SK-N-SH treated with all-trans-retinoic acid at 6 μM for 48 hours (cell line): ENCODE measurements at regions not wholly inside any gene's neighbourhood (a gene's known extent, or its start where the extent isn't known, plus 50 kb on each side); places are given as distances from the start of the nearest gene placed in this dataset.
"Not testable (repeated sequence)": the region's sequence is repeated elsewhere in the genome, so short reads cannot be mapped to it uniquely, and the experiment has no call there.

ENCODE experiments used
- ATAC-seq: fragments of 200-7000 bp; cut with Tn5 transposase; 3 replicates; pipeline ENCODE4 v1.9.1; 2020; ENCODE audit warnings: mild to moderate bottlenecking, moderate library complexity
- ARNTL ChIP-seq: fragments of 450-650 bp; formaldehyde crosslinking; IDR thresholded peaks from 2 replicates; pipeline ENCODE4 v1.5.0; 2020; ENCODE audit warnings: low read depth, mild to moderate bottlenecking, moderate library complexity, borderline replicate concordance
- BACH2 ChIP-seq: fragments of 250-450 bp; sonication (Bioruptor Pico); IDR thresholded peaks from 2 replicates; pipeline ENCODE4 v1.9.0; 2021; ENCODE audit warnings: mild to moderate bottlenecking, borderline replicate concordance
- CSDC2 ChIP-seq: fragments of 250-450 bp; sonication (Bioruptor Pico); IDR thresholded peaks from 2 replicates; pipeline ENCODE4 v1.5.0; 2020; ENCODE audit warnings: mild to moderate bottlenecking, moderate library complexity
- CSRNP3 ChIP-seq: fragments of 250-450 bp; sonication (Bioruptor Pico); IDR thresholded peaks from 2 replicates; pipeline ENCODE4 v1.5.1; 2021; ENCODE audit warnings: mild to moderate bottlenecking, moderate library complexity
- GLIS3 ChIP-seq: fragments of 250-450 bp; sonication (Bioruptor Pico); IDR thresholded peaks from 2 replicates; pipeline ENCODE4 v1.5.0; 2020; ENCODE audit warnings: mild to moderate bottlenecking, moderate library complexity
- ISL1 ChIP-seq: fragments of 250-450 bp; sonication (Bioruptor Pico); IDR thresholded peaks from 2 replicates; pipeline ENCODE4 v2.1.2; 2022; ENCODE audit warnings: mild to moderate bottlenecking, moderate library complexity
- OSR1 ChIP-seq: fragments of 250-450 bp; sonication (Bioruptor Pico); IDR thresholded peaks from 2 replicates; pipeline ENCODE4 v1.8.0; 2022; ENCODE audit warnings: moderate library complexity, mild to moderate bottlenecking, inconsistent platforms
- POU6F1 ChIP-seq: fragments of 250-450 bp; sonication (Bioruptor Pico); IDR thresholded peaks from 2 replicates; pipeline ENCODE4 v1.8.0; 2021; ENCODE audit warnings: low read depth, mild to moderate bottlenecking, moderate library complexity, borderline replicate concordance
- PPARA ChIP-seq: fragments of 250-450 bp; sonication (Bioruptor Pico); IDR thresholded peaks from 2 replicates; pipeline ENCODE4 v1.5.0; 2020; ENCODE audit warnings: mild to moderate bottlenecking, borderline replicate concordance
- RARB ChIP-seq: fragments of 250-450 bp; sonication (Bioruptor Pico); IDR thresholded peaks from 2 replicates; pipeline ENCODE4 v1.8.0; 2021; ENCODE audit warnings: mild to moderate bottlenecking, moderate library complexity
- SNAI2 ChIP-seq: fragments of 250-450 bp; sonication (Bioruptor Pico); IDR thresholded peaks from 2 replicates; pipeline ENCODE4 v1.5.0; 2020; ENCODE audit warnings: mild to moderate bottlenecking, moderate library complexity
- TCF4 ChIP-seq: fragments of 250-450 bp; sonication (Bioruptor Pico); IDR thresholded peaks from 2 replicates; pipeline ENCODE4 v1.8.0; 2021; ENCODE audit warnings: mild to moderate bottlenecking, moderate library complexity, borderline replicate concordance
- TOX ChIP-seq: fragments of 250-450 bp; sonication (Bioruptor Pico); IDR thresholded peaks from 2 replicates; pipeline ENCODE4 v1.8.0; 2021; ENCODE audit warnings: mild to moderate bottlenecking, moderate library complexity, borderline replicate concordance
- TSHZ2 ChIP-seq: fragments of 250-450 bp; sonication (Bioruptor Pico); IDR thresholded peaks from 2 replicates; pipeline ENCODE4 v1.5.0; 2020; ENCODE audit warnings: mild to moderate bottlenecking, moderate library complexity
- ZC3H10 ChIP-seq: fragments of 250-450 bp; sonication (Bioruptor Pico); IDR thresholded peaks from 2 replicates; pipeline ENCODE4 v1.5.1; 2021; ENCODE audit warnings: mild to moderate bottlenecking, moderate library complexity
- ZFP3 ChIP-seq: fragments of 250-450 bp; sonication (Bioruptor Pico); IDR thresholded peaks from 2 replicates; pipeline ENCODE4 v1.5.0; 2020; ENCODE audit warnings: mild to moderate bottlenecking, moderate library complexity
- ZFP30 ChIP-seq: fragments of 450-650 bp; formaldehyde crosslinking; IDR thresholded peaks from 2 replicates; pipeline ENCODE4 v1.5.0; 2022; ENCODE audit warnings: mild to moderate bottlenecking, moderate library complexity
- ZNF565 ChIP-seq: fragments of 450-650 bp; formaldehyde crosslinking; conservative IDR thresholded peaks from 2 replicates; pipeline ENCODE4 v1.5.0; 2020; ENCODE audit warnings: low read depth, mild to moderate bottlenecking, moderate library complexity
- ZNF70 ChIP-seq: fragments of 450-650 bp; formaldehyde crosslinking; IDR thresholded peaks from 2 replicates; pipeline ENCODE4 v1.5.0; 2020; ENCODE audit warnings: mild to moderate bottlenecking, moderate library complexity
- ZNF8 ChIP-seq: fragments of 450-650 bp; formaldehyde crosslinking; IDR thresholded peaks from 2 replicates; pipeline ENCODE4 v1.5.0; 2020; ENCODE audit warnings: mild to moderate bottlenecking, moderate library complexity

GRCh38 chr15:66968806-66969596, 96.4 kb upstream of the SMAD3 start (continued):
- TF ChIP-seq ARNTL (CRISPR knock-in tag) (no peak), CSRNP3 (CRISPR knock-in tag) (no peak), TCF4 (no peak), PPARA (CRISPR knock-in tag) (no peak), OSR1 (no peak), TOX (no peak), ZNF565 (no peak), ZFP3 (no peak)

GRCh38 chr15:66974131-66974530, 91.3 kb upstream of the SMAD3 start:
- not testable (repeated sequence) for ATAC-seq

GRCh38 chr15:66976106-66976640, 89.2 kb upstream of the SMAD3 start:
- ATAC-seq: not testable (repeated sequence)

- not testable (repeated sequence) for ATAC-seq
These were observed 85.1 kb upstream of the SMAD3 start for GRCh38 chr15:66980326-66980725.

GRCh38 chr15:66981771-66982170, 83.6 kb upstream of the SMAD3 start:
- no peak for ATAC-seq
- TF ChIP-seq ZFP30 (CRISPR knock-in tag) (no peak), POU6F1 (no peak), TOX (no peak), PPARA (CRISPR knock-in tag) (no peak), TSHZ2 (no peak)

GRCh38 chr15:66982250-66982649, 83.2 kb upstream of the SMAD3 start:
- no peak for ATAC-seq
- no peak for TF ChIP-seq BACH2 (CRISPR knock-in tag)
- no peak for TF ChIP-seq SNAI2 (CRISPR knock-in tag)
- no peak for TF ChIP-seq CSRNP3 (CRISPR knock-in tag)
- TF ChIP-seq ZNF565: no peak
- no peak for TF ChIP-seq ZFP30 (CRISPR knock-in tag)
- no peak for TF ChIP-seq ZNF70 (CRISPR knock-in tag)
- TF ChIP-seq TOX: no peak
- no peak for TF ChIP-seq OSR1
- TF ChIP-seq GLIS3 (CRISPR knock-in tag): no peak
- no peak for TF ChIP-seq ZC3H10
- no peak for TF ChIP-seq RARB (CRISPR knock-in tag)
- TF ChIP-seq TCF4: no peak
- no peak for TF ChIP-seq PPARA (CRISPR knock-in tag)
- TF ChIP-seq ISL1 (CRISPR knock-in tag): no peak
- TF ChIP-seq CSDC2 (CRISPR knock-in tag): no peak
- no peak for TF ChIP-seq ZNF8
- no peak for TF ChIP-seq POU6F1
- TF ChIP-seq ARNTL (CRISPR knock-in tag): no peak
